ENCODE measurements at regions not wholly inside any gene's neighbourhood (a gene's known extent, or its start where the extent isn't known, plus 50 kb on each side); places are given as distances from the start of the nearest gene placed in this dataset.

DNA sequence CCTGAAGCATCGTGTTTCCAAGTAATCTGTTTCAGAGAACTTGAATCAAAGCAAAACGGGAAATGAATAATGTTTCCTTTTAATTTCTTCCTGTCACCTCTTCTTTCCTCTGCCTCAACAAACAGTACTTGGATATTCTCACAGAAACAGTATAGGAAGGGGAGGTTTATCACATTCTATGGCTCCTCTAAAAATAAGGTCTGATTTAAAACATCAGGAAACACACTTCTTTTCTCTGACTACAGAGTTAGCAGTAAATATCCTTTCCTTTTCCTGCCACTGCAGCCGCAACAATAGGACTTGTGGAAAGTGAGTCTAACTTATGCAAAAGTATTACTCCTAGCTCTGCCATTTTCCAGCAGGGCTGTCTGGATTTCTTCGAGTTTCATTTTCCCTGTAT is 62.3 kb downstream of the CH25H start:
- ATAC-seq, result no peak
- TF ChIP-seq, protein P1, sequence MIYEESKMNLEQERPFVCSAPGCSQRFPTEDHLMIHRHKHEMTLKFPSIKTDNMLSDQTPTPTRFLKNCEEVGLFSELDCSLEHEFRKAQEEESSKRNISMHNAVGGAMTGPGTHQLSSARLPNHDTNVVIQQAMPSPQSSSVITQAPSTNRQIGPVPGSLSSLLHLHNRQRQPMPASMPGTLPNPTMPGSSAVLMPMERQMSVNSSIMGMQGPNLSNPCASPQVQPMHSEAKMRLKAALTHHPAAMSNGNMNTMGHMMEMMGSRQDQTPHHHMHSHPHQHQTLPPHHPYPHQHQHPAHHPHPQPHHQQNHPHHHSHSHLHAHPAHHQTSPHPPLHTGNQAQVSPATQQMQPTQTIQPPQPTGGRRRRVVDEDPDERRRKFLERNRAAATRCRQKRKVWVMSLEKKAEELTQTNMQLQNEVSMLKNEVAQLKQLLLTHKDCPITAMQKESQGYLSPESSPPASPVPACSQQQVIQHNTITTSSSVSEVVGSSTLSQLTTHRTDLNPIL (CRISPR knock-in tag; IDR thresholded peaks at IDR 0.05; ENCODE audit: low read depth), result no peak
- TF ChIP-seq PPARA (CRISPR knock-in tag; IDR thresholded peaks at IDR 0.05; ENCODE audit: borderline replicate concordance) (no peak), CSDC2 (CRISPR knock-in tag; IDR thresholded peaks at IDR 0.05) (no peak), PATZ1 (CRISPR knock-in tag; IDR thresholded peaks at IDR 0.05; ENCODE audit: borderline replicate concordance) (no peak), TOX (CRISPR knock-in tag; IDR thresholded peaks at IDR 0.05; ENCODE audit: borderline replicate concordance) (no peak), ARNTL (CRISPR knock-in tag; IDR thresholded peaks at IDR 0.05; ENCODE audit: borderline replicate concordance, low read depth) (no peak), BACH2 (CRISPR knock-in tag; IDR thresholded peaks at IDR 0.05; ENCODE audit: borderline replicate concordance) (no peak), POU6F1 (CRISPR knock-in tag; IDR thresholded peaks at IDR 0.05; ENCODE audit: borderline replicate concordance, low read depth) (no peak), ZNF8 (CRISPR knock-in tag; IDR thresholded peaks at IDR 0.05) (no peak), SNAI2 (CRISPR knock-in tag; IDR thresholded peaks at IDR 0.05) (no peak)

- ATAC-seq, result no peak
- no peak for TF ChIP-seq ZFP30 (CRISPR knock-in tag; IDR thresholded peaks at IDR 0.05)
- TF ChIP-seq ISL1 (CRISPR knock-in tag; IDR thresholded peaks at IDR 0.05), result no peak
- TF ChIP-seq CSDC2 (CRISPR knock-in tag; IDR thresholded peaks at IDR 0.05), result no peak
- no peak for TF ChIP-seq RARB (CRISPR knock-in tag; IDR thresholded peaks at IDR 0.05)
- TF ChIP-seq SNAI2 (CRISPR knock-in tag; IDR thresholded peaks at IDR 0.05), result no peak
- TF ChIP-seq ZNF565 (CRISPR knock-in tag; conservative IDR thresholded peaks at IDR 0.05; ENCODE audit: low read depth), result no peak
- no peak for TF ChIP-seq ARNTL (CRISPR knock-in tag; IDR thresholded peaks at IDR 0.05; ENCODE audit: borderline replicate concordance, low read depth)
- no peak for TF ChIP-seq BACH2 (CRISPR knock-in tag; IDR thresholded peaks at IDR 0.05; ENCODE audit: borderline replicate concordance)
- TF ChIP-seq ESRRG (CRISPR knock-in tag; IDR thresholded peaks at IDR 0.05), result no peak
- TF ChIP-seq OSR1 (CRISPR knock-in tag; IDR thresholded peaks at IDR 0.05), result no peak
- no peak for TF ChIP-seq CSRNP3 (CRISPR knock-in tag; IDR thresholded peaks at IDR 0.05)
- TF ChIP-seq, protein P2, sequence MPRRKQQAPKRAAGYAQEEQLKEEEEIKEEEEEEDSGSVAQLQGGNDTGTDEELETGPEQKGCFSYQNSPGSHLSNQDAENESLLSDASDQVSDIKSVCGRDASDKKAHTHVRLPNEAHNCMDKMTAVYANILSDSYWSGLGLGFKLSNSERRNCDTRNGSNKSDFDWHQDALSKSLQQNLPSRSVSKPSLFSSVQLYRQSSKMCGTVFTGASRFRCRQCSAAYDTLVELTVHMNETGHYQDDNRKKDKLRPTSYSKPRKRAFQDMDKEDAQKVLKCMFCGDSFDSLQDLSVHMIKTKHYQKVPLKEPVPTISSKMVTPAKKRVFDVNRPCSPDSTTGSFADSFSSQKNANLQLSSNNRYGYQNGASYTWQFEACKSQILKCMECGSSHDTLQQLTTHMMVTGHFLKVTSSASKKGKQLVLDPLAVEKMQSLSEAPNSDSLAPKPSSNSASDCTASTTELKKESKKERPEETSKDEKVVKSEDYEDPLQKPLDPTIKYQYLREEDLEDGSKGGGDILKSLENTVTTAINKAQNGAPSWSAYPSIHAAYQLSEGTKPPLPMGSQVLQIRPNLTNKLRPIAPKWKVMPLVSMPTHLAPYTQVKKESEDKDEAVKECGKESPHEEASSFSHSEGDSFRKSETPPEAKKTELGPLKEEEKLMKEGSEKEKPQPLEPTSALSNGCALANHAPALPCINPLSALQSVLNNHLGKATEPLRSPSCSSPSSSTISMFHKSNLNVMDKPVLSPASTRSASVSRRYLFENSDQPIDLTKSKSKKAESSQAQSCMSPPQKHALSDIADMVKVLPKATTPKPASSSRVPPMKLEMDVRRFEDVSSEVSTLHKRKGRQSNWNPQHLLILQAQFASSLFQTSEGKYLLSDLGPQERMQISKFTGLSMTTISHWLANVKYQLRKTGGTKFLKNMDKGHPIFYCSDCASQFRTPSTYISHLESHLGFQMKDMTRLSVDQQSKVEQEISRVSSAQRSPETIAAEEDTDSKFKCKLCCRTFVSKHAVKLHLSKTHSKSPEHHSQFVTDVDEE (CRISPR knock-in tag; IDR thresholded peaks at IDR 0.05), result no peak
- no peak for TF ChIP-seq ZNF8 (CRISPR knock-in tag; IDR thresholded peaks at IDR 0.05)
- TF ChIP-seq TCF4 (CRISPR knock-in tag; IDR thresholded peaks at IDR 0.05; ENCODE audit: borderline replicate concordance), result no peak
- no peak for TF ChIP-seq PATZ1 (CRISPR knock-in tag; IDR thresholded peaks at IDR 0.05; ENCODE audit: borderline replicate concordance)
- no peak for TF ChIP-seq PPARA (CRISPR knock-in tag; IDR thresholded peaks at IDR 0.05; ENCODE audit: borderline replicate concordance)
Measured at GRCh38 chr10:89142590-89142989, 64.5 kb downstream of the CH25H start.

Data from SK-N-SH treated with all-trans-retinoic acid at 6 μM for 48 hours (cell line).